ENCODE measurements at regions not wholly inside any gene's neighbourhood (a gene's known extent, or its start where the extent isn't known, plus 50 kb on each side); places are given as distances from the start of the nearest gene placed in this dataset.
"Not testable (repeated sequence)": the region's sequence is repeated elsewhere in the genome, so short reads cannot be mapped to it uniquely, and the experiment has no call there.

DNA sequence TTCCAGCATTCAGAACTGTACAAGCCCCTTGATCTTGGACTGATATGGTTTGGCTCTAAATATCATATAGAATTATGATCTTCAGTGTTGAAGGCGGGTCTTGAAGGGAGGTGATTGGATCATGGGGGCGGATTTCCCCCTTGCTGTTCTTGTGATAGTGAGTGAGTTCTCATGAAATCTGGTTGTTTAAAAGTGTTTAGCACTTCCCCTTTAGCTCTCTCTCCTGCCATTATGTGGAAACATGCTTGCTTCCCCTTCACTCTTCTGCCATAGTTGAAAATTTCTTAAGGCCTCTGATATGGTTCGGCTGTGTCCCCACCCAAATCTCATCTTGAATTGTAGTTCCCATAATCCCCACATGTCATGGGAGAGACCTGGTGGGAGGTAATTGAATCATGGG is 305.3 kb upstream of the CYRIA start:
- TF ChIP-seq CTCF (IDR thresholded peaks at IDR 0.05); EZH2 (IDR thresholded peaks at IDR 0.05; ENCODE audit: borderline replicate concordance, insufficient read depth, low read depth, low read length, poor library complexity, severe bottlenecking): not testable (repeated sequence)
